ENCODE measurements at regions not wholly inside any gene's neighbourhood (a gene's known extent, or its start where the extent isn't known, plus 50 kb on each side); places are given as distances from the start of the nearest gene placed in this dataset.

DNA sequence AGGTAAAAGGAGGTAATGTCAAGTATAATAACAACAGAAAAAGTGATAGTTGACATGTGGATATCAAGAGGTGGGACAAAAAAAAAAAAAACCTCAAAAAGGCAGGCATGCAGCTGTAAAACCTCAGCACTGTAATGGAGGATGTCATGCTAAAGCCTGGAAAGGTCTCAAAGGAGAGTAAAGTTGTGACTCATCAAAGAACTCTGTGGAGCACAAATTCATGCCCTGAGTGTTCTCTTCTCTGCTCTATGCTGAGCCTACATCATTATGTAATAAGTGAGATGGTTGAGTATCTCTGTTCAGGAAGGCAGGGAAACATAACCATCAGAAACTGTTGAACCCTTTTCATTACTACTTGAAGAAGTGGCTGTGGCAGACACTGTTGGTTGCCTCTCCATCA is 597.8 kb downstream of the BCOR start:
- no peak overlapping the region for H3K4me3 ChIP-seq (ENCODE audit: insufficient read depth, low read depth, low read length)
- no peak for DNase-seq
- H3K27me3 ChIP-seq (ENCODE audit: control insufficient read depth, insufficient read depth, low read length) = no peaks in the 10 kb centered on the region
- H3K36me3 ChIP-seq (replicated peaks; ENCODE audit: control insufficient read depth, insufficient read depth, low read length) = no peaks in the 10 kb centered on the region

DNA sequence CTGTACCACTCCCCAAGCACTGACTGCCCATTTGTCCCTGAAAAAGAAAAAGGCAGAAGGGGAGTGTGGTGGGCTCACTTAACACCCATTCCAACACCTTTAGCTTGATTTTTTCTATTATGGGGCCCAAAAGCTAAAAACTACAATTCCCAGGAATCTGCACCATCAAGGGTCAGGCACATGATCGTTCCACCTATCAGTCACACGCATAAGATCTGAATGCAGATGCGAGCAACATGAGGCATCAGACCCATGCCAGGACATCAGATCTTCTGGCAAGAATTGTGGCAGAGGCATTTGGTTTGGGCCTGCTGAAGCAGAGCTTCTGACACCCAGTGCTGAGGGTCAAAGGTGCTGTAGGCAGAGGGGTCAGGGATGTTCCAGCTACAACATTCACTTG is 595.9 kb downstream of the BCOR start:
- H3K36me3 ChIP-seq (replicated peaks; ENCODE audit: control insufficient read depth, insufficient read depth, low read length) = no peaks in the 10 kb centered on the region
- no peak overlapping the region for H3K4me3 ChIP-seq (ENCODE audit: insufficient read depth, low read depth, low read length)
- no peak for DNase-seq
- H3K27me3 ChIP-seq (ENCODE audit: control insufficient read depth, insufficient read depth, low read length) = no peaks in the 10 kb centered on the region

DNA sequence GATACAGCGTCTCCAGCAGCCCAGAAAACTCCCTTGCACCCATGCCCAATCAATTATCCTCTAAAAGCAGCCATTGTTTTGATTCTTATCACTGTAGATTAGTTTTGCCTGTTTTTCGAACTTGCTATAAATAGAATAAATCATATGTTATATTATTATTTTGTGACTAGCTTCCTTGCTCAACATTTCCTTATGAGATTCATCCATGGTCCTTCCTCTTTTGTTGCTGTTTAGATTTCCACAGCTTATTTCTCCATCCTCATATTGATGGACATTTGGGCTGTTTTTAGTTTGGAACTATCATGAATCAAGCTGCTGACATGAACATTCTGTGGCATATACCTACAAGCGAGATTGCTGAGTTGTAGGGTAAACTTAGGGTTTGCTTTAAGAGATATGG is 595.3 kb downstream of the BCOR start:
- DNase-seq = no peak
- Histone ChIP-seq H3K4me3 (ENCODE audit: insufficient read depth, low read depth, low read length) (no peak overlapping the region), H3K36me3 (replicated peaks; ENCODE audit: control insufficient read depth, insufficient read depth, low read length) (no peaks in the 10 kb centered on the region), H3K27me3 (ENCODE audit: control insufficient read depth, insufficient read depth, low read length) (no peaks in the 10 kb centered on the region)

DNA sequence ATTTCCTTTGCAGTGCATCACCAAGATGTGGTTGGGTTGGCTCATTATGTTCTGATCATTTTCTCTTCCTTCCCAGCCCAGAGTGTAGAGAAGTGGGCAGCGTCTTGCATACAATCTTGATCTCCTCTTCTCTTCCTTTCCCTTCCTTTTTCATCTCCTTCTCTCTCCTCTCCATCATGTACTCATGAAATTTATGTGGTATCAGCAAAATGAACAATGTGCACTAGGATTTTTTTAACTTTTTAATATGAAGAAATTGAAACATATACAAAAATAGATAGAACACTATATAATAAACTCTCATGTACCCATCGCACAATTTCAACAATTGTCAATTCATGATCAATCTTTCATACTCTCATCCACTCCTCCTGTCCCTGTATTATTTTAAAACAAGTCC is 593.5 kb downstream of the BCOR start:
- no peaks in the 10 kb centered on the region for H3K36me3 ChIP-seq (replicated peaks; ENCODE audit: control insufficient read depth, insufficient read depth, low read length)
- no peak for DNase-seq
- H3K27me3 ChIP-seq (ENCODE audit: control insufficient read depth, insufficient read depth, low read length) = no peaks in the 10 kb centered on the region
- no peak overlapping the region for H3K4me3 ChIP-seq (ENCODE audit: insufficient read depth, low read depth, low read length)

DNA sequence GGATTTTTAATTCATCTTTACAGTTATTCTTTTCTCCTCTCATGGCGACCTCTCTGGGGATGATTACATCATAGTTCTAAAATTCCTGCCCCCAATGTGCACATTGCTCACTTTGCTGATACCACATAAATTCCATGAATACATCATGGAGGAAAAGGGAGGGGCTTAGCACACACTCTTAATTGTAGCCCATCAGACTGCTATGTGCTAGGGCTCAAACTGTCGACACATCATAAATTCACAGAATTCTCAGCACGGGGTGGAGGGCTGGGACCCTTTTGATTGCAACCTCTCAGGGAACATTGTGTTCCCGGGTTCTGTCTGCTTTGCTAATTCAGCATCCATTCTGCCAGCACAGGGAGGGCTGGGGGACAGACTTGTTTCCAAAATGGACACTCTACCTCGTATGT is 592.9 kb downstream of the BCOR start:
- DNase-seq = no peak
- Histone ChIP-seq H3K27me3 (ENCODE audit: control insufficient read depth, insufficient read depth, low read length) (no peaks in the 10 kb centered on the region), H3K36me3 (replicated peaks; ENCODE audit: control insufficient read depth, insufficient read depth, low read length) (no peaks in the 10 kb centered on the region), H3K4me3 (ENCODE audit: insufficient read depth, low read depth, low read length) (no peak overlapping the region)

DNA sequence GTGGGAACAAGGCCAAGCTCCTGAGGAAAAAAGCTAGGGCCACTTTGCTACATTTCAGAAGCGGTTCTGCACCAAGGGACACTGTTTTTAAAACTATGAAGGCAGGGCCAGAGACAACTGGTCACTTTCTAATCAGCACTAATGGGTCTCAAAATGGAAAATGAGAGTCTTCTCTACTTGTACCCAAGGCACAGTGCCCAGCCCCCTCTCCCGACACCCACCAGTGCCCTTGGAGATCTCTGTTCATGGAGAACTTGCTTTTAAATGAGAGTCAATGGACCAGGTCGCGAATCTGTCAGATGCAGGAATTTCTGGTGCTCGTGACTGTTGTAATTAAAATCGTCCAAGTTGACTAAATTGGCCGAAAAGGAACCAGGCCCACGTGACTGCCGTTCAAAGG is 591.6 kb downstream of the BCOR start:
- no peaks in the 10 kb centered on the region for H3K27me3 ChIP-seq (ENCODE audit: control insufficient read depth, insufficient read depth, low read length)
- no peak overlapping the region for H3K4me3 ChIP-seq (ENCODE audit: insufficient read depth, low read depth, low read length)
- no peak for DNase-seq
- H3K36me3 ChIP-seq (replicated peaks; ENCODE audit: control insufficient read depth, insufficient read depth, low read length) = no peaks in the 10 kb centered on the region

DNA sequence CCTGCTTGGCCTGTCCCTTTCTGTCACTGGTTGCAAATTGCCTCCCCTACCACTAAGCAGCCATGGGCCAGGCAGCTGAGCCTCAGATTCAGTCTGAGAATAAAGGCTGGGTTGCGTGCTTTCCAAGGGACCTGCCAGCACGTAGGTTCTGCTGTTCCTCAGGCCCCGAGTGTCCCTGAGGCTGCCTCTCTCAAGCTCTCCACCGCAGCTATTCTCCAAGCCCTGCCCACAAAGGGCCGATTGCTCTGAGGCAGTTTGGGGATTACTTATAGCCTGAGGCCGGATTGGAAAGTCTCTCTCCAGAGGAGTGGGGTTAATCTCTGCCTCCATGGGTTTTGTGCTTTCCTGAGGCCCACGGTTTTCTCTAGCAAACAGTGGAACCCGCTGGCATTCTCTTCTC is 590.7 kb downstream of the BCOR start:
- no peak overlapping the region for H3K4me3 ChIP-seq (ENCODE audit: insufficient read depth, low read depth, low read length)
- no peaks in the 10 kb centered on the region for H3K27me3 ChIP-seq (ENCODE audit: control insufficient read depth, insufficient read depth, low read length)
- no peak for DNase-seq
- H3K36me3 ChIP-seq (replicated peaks; ENCODE audit: control insufficient read depth, insufficient read depth, low read length) = no peaks in the 10 kb centered on the region

DNA sequence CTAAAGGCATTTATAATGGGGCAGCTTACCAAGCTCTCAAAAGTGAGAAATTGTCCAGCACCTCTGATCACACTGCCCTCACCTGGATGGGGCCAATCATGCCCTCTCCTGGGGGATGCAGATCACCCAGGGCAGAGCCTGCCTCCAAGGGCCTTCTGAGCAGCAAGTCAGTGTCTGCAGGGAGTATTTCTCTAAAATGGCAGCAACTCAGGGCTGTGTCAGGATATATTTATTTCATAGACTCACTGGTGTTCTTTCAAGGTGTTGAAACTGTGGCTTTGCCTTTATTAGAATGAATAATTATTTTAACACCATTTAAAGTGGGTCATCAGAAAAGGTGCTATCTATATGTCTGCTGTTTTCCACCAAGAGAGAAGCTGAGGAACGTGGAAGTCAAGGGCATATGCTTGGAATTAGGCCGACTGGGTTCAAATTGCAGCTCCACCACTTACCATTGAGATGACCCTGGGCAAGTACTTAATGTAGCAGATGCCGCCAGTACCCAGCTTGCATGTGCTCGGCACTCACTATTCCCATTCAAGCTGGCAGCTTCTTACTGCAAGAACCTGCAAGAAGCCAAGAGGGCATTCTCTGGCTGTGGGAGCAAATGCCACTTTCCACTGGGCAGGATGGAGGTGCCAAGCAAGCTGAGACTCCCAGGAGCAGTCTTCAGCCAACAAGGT is 590.0 kb downstream of the BCOR start:
- no peaks in the 10 kb centered on the region for H3K27me3 ChIP-seq (ENCODE audit: control insufficient read depth, insufficient read depth, low read length)
- H3K36me3 ChIP-seq (replicated peaks; ENCODE audit: control insufficient read depth, insufficient read depth, low read length) = no peaks in the 10 kb centered on the region
- DNase-seq = no peak
- H3K4me3 ChIP-seq (ENCODE audit: insufficient read depth, low read depth, low read length) = no peak overlapping the region

DNA sequence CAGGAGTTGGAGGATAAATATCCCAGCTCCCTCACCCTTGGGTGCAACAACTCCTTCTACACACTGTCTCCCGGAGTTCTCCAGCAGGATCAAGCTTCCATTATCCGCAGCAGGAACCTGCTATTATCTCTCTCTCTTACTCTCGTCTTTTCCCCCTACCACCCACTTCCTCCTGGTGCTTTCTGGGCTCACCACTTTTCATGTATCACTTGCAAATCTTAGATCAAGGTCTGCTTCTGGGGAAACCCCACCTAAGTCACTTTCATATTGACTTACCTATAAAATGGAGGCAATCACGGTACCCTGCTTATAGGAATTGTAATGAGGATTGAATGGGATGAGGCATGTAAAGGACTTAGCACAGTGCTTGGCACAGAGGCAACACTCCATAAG is 589.5 kb downstream of the BCOR start:
- no peak for DNase-seq
- Histone ChIP-seq H3K4me3 (ENCODE audit: insufficient read depth, low read depth, low read length) (no peak overlapping the region), H3K27me3 (ENCODE audit: control insufficient read depth, insufficient read depth, low read length) (no peaks in the 10 kb centered on the region), H3K36me3 (replicated peaks; ENCODE audit: control insufficient read depth, insufficient read depth, low read length) (no peaks in the 10 kb centered on the region)

DNA sequence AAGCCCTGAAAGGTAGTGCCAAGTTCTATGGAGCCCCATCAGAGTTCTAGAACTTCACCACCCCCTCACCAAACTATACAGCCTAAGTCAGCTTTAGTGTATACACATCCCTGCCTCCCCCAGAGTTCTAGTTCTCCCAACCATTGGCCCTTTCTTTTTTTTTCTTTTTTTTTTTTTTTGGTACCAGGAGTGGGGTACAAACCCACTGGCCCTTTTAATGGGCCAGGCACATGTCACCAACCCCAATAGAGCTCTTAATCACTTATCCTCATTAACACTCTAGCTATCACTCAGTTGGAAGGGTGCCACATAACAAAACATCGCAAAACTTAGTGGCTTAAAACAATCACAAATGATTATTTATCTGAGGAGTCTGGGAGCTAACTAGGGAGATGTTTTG is 588.6 kb downstream of the BCOR start:
- no peak for DNase-seq
- H3K4me3 ChIP-seq (ENCODE audit: insufficient read depth, low read depth, low read length) = no peak overlapping the region
- H3K27me3 ChIP-seq (ENCODE audit: control insufficient read depth, insufficient read depth, low read length) = no peaks in the 10 kb centered on the region
- H3K36me3 ChIP-seq (replicated peaks; ENCODE audit: control insufficient read depth, insufficient read depth, low read length) = no peaks in the 10 kb centered on the region

DNA sequence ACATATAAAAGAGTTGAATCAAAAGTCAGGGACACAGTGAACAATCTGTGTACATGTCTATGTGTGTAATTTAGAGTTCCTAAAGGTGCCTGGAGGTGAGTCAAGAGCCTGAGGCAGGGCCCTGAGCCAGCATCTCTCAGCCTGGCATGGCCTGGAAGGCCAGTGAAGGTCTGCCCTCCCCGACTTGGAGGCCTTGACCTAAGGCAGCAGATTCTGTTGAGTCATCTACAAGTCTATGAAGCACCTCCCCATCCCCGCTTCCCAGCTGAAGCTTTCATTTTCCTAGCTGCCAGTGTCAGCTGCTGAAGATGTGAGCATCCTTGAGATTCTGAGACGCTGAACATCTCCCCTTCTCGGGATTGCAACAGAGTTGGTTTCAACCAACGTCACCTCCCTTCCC is 583.9 kb downstream of the BCOR start:
- Histone ChIP-seq H3K27me3 (ENCODE audit: control insufficient read depth, insufficient read depth, low read length) (no peaks in the 10 kb centered on the region), H3K36me3 (replicated peaks; ENCODE audit: control insufficient read depth, insufficient read depth, low read length) (no peaks in the 10 kb centered on the region), H3K4me3 (ENCODE audit: insufficient read depth, low read depth, low read length) (no peak overlapping the region)
- no peak for DNase-seq

DNA sequence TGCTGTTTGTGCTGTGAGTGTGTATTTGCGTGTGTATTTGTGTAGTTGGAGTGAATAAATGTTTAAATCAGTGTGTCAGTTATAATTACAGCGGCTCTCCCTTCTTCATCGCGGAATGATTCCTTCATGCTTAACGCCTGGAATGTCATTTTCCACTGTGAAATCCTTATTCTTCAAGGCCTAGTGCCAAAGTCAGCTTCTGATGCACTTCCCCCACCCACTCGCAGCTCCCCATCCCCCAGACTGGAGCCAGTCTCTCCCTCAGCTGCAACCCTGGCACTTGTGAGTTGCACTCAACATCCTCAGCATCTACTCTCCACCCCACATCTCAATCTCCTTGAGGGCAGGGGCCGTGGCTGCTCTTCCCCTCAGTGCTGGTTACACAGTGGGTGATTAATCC is 583.0 kb downstream of the BCOR start:
- Histone ChIP-seq H3K4me3 (ENCODE audit: insufficient read depth, low read depth, low read length) (no peak overlapping the region), H3K36me3 (replicated peaks; ENCODE audit: control insufficient read depth, insufficient read depth, low read length) (no peaks in the 10 kb centered on the region), H3K27me3 (ENCODE audit: control insufficient read depth, insufficient read depth, low read length) (no peaks in the 10 kb centered on the region)
- DNase-seq = no peak

DNA sequence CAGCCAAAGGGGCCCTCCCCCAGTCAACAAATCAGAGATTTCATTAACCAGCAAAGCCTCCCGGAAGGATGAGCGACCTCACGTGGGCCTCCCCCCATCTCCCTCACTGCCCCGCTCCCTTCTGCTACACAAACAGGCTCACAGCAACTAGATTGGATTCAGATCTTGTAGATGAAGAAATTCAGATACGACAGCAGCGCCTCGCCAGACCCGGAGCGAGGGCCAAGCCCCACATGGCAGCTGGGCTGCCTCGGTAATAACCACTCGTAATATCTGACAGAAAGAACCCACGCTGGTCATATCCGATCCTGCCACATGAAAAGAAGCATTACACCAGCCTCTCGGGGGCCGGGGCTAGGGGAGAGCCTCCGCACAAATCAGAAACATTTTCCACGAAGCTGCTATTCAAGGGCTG is 581.3 kb downstream of the BCOR start:
- peak; percentile 23 for DNase-seq
- no peak overlapping the region for H3K4me3 ChIP-seq (ENCODE audit: insufficient read depth, low read depth, low read length)
- H3K27me3 ChIP-seq (ENCODE audit: control insufficient read depth, insufficient read depth, low read length) = no peaks in the 10 kb centered on the region
- H3K36me3 ChIP-seq (replicated peaks; ENCODE audit: control insufficient read depth, insufficient read depth, low read length) = no peaks in the 10 kb centered on the region

DNA sequence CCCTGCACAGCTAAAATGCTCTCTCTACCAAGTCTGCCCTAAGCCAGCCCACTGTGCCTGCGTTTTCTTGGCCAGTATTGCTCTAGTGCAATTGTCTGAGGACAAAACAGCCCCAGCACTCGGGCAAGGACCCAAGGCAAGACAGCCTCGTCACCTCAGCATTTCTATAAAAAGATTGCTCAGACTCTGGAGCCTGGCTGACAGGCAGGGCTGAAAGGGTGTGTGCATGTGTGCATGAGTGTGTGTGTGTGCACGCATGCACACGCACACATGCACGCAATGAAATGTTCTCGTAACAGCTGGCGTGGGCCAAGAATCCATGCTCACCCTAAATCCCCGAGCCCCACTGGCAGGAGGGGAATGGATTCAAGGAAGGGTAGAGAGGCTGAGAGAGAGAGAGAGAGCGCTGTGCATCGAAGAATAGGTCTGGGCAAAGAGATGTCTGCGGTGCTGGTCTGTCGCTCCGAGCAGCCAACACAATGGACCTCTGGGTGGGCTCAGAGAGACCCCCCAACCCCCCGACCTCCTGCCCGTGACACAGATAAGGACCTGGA is 579.2 kb downstream of the BCOR start:
- no peaks in the 10 kb centered on the region for H3K36me3 ChIP-seq (replicated peaks; ENCODE audit: control insufficient read depth, insufficient read depth, low read length)
- no peak overlapping the region for H3K4me3 ChIP-seq (ENCODE audit: insufficient read depth, low read depth, low read length)
- no peaks in the 10 kb centered on the region for H3K27me3 ChIP-seq (ENCODE audit: control insufficient read depth, insufficient read depth, low read length)
- peak; percentile 37 for DNase-seq

DNA sequence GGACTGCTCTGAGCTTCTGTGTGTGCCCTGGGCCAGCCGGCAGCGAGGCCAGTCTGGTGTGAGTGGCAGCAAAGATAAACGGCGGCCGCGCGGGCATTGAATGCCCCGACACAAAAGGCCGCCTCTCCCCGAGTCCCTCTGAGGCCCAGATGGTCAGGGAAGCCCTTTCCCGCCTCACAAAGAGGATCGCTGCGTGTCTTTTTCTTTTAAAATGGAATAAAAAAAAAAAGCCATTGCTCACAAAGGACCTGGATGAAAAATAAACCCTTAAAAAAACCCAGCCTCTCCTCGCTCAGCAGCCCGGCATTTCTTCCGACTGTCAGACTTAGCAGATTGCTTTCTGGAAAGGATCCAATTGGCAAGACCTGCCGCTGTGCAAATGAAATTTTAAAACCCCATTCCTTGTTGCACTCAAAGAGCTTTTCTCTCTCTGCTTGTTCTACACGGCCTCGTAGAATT is 578.7 kb downstream of the BCOR start:
- peak; percentile 52 for DNase-seq
- H3K36me3 ChIP-seq (replicated peaks; ENCODE audit: control insufficient read depth, insufficient read depth, low read length) = no peaks in the 10 kb centered on the region
- H3K27me3 ChIP-seq (ENCODE audit: control insufficient read depth, insufficient read depth, low read length) = no peaks in the 10 kb centered on the region
- H3K4me3 ChIP-seq (ENCODE audit: insufficient read depth, low read depth, low read length) = no peak overlapping the region

All from H7 (cell line).